Stomach smooth muscle (tissue), 2 donors: ENCODE measurements at regions not wholly inside any gene's neighbourhood (a gene's known extent, or its start where the extent isn't known, plus 50 kb on each side); places are given as distances from the start of the nearest gene placed in this dataset.

Source experiments
- H3K27ac ChIP-seq: one replicate; pipeline ENCODE4 v1.7.0; 2013; ENCODE audit warnings: mild to moderate bottlenecking, low read length, inconsistent platforms
- H3K27me3 ChIP-seq, 2 donors: one replicate each; pipeline ENCODE4 v1.7.0; 2013; ENCODE audit warnings: low read length in 2 of 2; ENCODE audit not compliant: insufficient read depth in 2 of 2, control insufficient read depth in 1 of 2
- H3K36me3 ChIP-seq, 2 donors: one replicate each; pipeline ENCODE4 v1.7.0; 2013; ENCODE audit warnings: low read length in 2 of 2; ENCODE audit not compliant: control insufficient read depth in 2 of 2, insufficient read depth in 2 of 2
- H3K4me1 ChIP-seq: one replicate; pipeline ENCODE4 v1.7.0; 2013; ENCODE audit warnings: low read length; ENCODE audit not compliant: control insufficient read depth, insufficient read depth
- H3K4me3 ChIP-seq, 2 donors: one replicate each; pipeline ENCODE4 v1.7.0; 2013; ENCODE audit warnings: low read length in 2 of 2
- H3K9ac ChIP-seq, 2 donors: one replicate each; pipeline ENCODE4 v1.7.0; 2013; ENCODE audit warnings: low read length in 2 of 2, mild to moderate bottlenecking in 1 of 2
- H3K9me3 ChIP-seq, 2 donors: one replicate each; pipeline ENCODE4 v1.7.0; 2013; ENCODE audit warnings: low read length in 2 of 2; ENCODE audit not compliant: control insufficient read depth in 2 of 2
- donor health status: healthy.
- donor health status: Pancreatic carcinoma.

GRCh38 chr4:14070289-14070880, 442.9 kb upstream of the BOD1L1 start:
- Histone ChIP-seq H3K9ac (no peak overlapping the region), H3K27me3 (no peaks in the 10 kb centered on the region)

GRCh38 chr4:14072506-14072905, 445.0 kb upstream of the BOD1L1 start:
- Histone ChIP-seq H3K4me1 (no peaks in the 10 kb centered on the region), H3K9ac (no peak overlapping the region), H3K27me3 (no peaks in the 10 kb centered on the region), H3K4me3 (no peak overlapping the region), H3K27ac (no peak overlapping the region), H3K36me3 (no peaks in the 10 kb centered on the region), H3K9me3 (peaks cover 8 to 9% of the 10 kb centered on the region in 2 donors)

More at GRCh38 chr4:14070289-14070880, 442.9 kb upstream of the BOD1L1 start:
- Histone ChIP-seq H3K4me1 (no peaks in the 10 kb centered on the region), H3K27ac (no peak overlapping the region), H3K4me3 (no peak overlapping the region), H3K9me3 (peaks cover 8 to 9% of the 10 kb centered on the region in 2 donors), H3K36me3 (no peaks in the 10 kb centered on the region)

GRCh38 chr4:14076776-14077175, 449.3 kb upstream of the BOD1L1 start:
- Histone ChIP-seq H3K4me1 (no peaks in the 10 kb centered on the region), H3K36me3 (no peaks in the 10 kb centered on the region), H3K4me3 (no peak overlapping the region), H3K27ac (no peak overlapping the region), H3K9me3 (peaks cover 8 to 9% of the 10 kb centered on the region in 2 donors), H3K9ac (no peak overlapping the region), H3K27me3 (no peaks in the 10 kb centered on the region)

DNA sequence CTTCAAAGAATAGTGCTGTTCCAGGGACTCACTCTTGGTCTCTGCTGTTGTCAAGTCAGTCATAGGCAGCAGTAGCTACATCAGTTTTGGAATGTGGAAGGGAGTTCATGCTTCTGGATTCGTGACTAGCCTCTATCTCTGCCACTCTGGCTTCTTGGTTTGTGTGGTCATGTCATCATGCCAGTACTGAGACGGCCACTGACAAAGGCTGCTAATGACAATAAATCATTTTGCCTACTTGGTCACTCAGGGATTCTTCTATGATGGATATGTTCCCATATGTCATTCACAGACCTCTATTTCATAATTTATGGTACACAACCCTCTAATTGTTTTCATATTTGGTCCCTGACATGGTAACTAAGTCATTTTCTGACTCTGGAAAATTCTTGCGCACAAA, 450.8 kb upstream of the BOD1L1 start:
- Histone ChIP-seq H3K9me3 (no peaks in the 10 kb centered on the region), H3K9ac (no peak overlapping the region), H3K4me3 (no peak overlapping the region), H3K36me3 (no peaks in the 10 kb centered on the region), H3K27me3 (no peaks in the 10 kb centered on the region), H3K27ac (no peak overlapping the region), H3K4me1 (no peaks in the 10 kb centered on the region)

DNA sequence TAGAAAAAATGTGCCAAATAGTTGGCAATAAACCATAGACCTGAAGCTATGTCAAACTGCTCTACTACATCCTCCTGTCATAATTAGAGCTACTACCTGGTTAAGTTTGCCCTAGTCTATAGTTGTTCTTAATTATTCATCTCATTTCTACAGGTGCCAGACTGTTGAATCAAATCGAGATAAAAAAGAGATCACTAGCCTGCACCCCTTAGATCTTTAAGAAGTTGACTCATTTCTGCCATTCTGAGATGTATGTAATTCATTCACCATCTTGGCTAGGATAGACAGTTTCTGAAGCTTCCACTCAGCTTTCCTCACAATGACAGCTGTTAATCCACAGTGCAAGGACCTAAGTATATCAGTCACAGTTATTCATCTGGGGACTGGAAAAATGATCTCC, 452.1 kb upstream of the BOD1L1 start:
- H3K9ac ChIP-seq: no peak overlapping the region
- no peaks in the 10 kb centered on the region for H3K9me3 ChIP-seq
- H3K4me3 ChIP-seq: no peak overlapping the region
- no peaks in the 10 kb centered on the region for H3K36me3 ChIP-seq
- no peak overlapping the region for H3K27ac ChIP-seq
- no peaks in the 10 kb centered on the region for H3K27me3 ChIP-seq
- no peaks in the 10 kb centered on the region for H3K4me1 ChIP-seq

DNA sequence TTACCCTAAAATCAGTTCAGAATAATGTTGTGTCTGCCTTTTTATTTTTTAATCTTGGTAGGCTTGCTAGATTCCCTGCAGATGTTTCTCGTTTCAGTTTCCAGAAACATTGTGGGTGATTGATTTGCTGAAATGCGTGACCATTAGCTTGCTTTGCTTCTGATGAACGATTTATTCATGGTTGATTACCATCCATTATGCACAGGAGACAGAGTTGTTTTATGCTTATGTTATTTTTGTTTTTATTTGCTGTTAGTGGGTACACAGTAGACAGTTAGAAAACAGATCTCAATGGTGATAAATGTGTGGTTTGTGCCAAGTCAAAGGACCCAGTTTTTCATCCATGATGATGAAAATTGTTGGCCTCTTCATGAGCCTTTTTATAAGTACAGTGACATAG, 455.6 kb upstream of the BOD1L1 start:
- H3K9ac ChIP-seq: no peak overlapping the region
- no peak overlapping the region for H3K4me3 ChIP-seq
- no peaks in the 10 kb centered on the region for H3K36me3 ChIP-seq
- no peak overlapping the region for H3K27ac ChIP-seq
- H3K9me3 ChIP-seq: no peaks in the 10 kb centered on the region
- H3K4me1 ChIP-seq: no peaks in the 10 kb centered on the region
- H3K27me3 ChIP-seq: no peaks in the 10 kb centered on the region

DNA sequence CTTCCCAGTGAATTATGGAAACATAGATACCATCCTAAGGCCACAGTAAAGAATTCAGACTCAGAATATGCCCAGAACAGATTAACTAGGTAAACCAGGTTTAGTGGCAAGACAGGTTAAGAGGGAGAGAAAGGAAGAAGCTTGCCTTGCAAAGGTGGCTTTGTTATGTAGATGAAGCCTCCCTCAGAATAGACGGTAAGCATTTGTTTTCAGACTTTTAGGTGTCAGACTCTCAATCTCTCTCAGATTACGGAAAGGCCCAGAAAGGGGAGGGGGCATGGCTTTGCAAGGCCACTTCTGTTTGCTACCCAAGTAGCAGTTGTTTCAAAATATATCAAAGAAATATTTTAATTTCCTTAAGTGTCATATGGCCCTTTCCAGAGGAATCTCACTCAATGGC, 457.1 kb upstream of the BOD1L1 start:
- Histone ChIP-seq H3K4me3 (no peak overlapping the region), H3K9ac (no peak overlapping the region), H3K27me3 (no peaks in the 10 kb centered on the region), H3K9me3 (no peaks in the 10 kb centered on the region), H3K4me1 (no peaks in the 10 kb centered on the region), H3K27ac (no peak overlapping the region), H3K36me3 (no peaks in the 10 kb centered on the region)

DNA sequence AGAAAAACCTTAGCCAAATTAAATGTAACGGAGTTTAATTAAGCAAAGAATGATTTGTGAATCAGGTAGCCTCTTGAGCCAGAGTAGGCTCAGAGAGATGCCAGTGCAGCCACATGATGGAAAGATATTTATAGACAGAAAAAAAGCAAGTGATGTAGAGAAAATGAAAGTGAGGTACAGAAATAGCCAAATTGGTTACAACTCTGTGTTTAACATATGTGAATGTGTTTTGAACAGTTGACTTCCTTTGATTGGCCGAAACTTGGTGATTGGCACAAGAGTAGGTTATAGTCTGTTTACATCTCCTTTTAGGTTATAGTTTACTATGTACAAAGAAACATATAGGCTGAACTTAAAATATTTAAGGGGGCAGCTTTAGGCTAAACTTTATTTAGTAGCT, 459.9 kb upstream of the BOD1L1 start:
- Histone ChIP-seq H3K4me1 (no peaks in the 10 kb centered on the region), H3K27ac (no peak overlapping the region), H3K27me3 (no peaks in the 10 kb centered on the region), H3K4me3 (no peak overlapping the region), H3K36me3 (no peaks in the 10 kb centered on the region), H3K9ac (no peak overlapping the region), H3K9me3 (peaks cover 0 to 6% of the 10 kb centered on the region in 2 donors)

- no peak overlapping the region for H3K4me3 ChIP-seq
- no peak overlapping the region for H3K9ac ChIP-seq
- no peaks in the 10 kb centered on the region for H3K4me1 ChIP-seq
- no peaks in the 10 kb centered on the region for H3K27me3 ChIP-seq
- H3K36me3 ChIP-seq: no peaks in the 10 kb centered on the region
- no peak overlapping the region for H3K27ac ChIP-seq
- H3K9me3 ChIP-seq: peaks cover 0 to 8% of the 10 kb centered on the region in 2 donors
These were observed 460.4 kb upstream of the BOD1L1 start for GRCh38 chr4:14087921-14088320.

- H3K27me3 ChIP-seq: no peaks in the 10 kb centered on the region
- no peaks in the 10 kb centered on the region for H3K4me1 ChIP-seq
- no peak overlapping the region for H3K9ac ChIP-seq
- no peak overlapping the region for H3K27ac ChIP-seq
- no peaks in the 10 kb centered on the region for H3K36me3 ChIP-seq
- H3K4me3 ChIP-seq: no peak overlapping the region
- peaks cover 0 to 8% of the 10 kb centered on the region in 2 donors for H3K9me3 ChIP-seq
These were observed 464.0 kb upstream of the BOD1L1 start for GRCh38 chr4:14091531-14091930.

DNA sequence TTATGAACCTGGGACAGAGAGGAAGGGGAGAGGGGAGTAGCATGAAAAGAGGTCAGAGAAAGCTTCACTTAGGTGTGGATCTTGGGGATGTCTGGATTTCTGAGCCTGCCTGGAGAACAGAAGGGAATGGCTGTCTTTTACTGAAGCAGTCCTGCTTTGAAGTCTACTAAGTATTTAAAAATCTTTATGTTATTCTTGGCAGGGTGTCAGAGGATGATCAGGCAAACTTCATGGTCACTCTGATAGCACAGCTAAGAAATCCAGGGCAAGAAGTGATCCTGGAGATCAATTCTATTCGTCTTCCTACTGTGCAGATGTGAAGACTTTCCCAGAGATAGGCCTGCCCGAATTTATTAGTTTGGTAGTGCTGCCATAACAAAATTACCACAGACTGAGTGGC, 464.4 kb upstream of the BOD1L1 start:
- Histone ChIP-seq H3K4me3 (no peak overlapping the region), H3K4me1 (no peaks in the 10 kb centered on the region), H3K27ac (no peak overlapping the region), H3K36me3 (no peaks in the 10 kb centered on the region), H3K9me3 (peaks cover 0 to 8% of the 10 kb centered on the region in 2 donors), H3K27me3 (no peaks in the 10 kb centered on the region), H3K9ac (no peak overlapping the region)
